ENCODE measurements at regions not wholly inside any gene's neighbourhood (a gene's known extent, or its start where the extent isn't known, plus 50 kb on each side); places are given as distances from the start of the nearest gene placed in this dataset.
"Not testable (repeated sequence)": the region's sequence is repeated elsewhere in the genome, so short reads cannot be mapped to it uniquely, and the experiment has no call there.

DNA sequence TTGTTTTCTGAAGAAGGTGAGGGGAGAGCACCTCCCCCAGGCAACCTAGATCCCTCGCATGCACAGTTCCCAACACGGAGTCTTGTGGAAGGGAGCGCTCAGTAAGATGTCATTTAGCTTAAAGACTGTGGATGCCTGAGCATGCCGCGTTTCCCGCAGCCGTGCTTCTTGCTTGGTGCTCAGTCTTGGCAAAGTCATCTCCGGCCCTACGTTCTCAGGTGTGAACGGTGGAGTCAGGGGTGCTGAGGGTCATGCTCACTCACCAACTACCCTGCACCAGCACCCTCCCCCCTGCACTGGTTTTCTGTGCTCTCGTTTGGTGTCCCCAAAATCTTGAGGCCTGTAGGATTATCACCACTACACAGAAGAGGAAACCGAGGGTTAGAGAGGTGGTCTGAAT, 202.1 kb downstream of the RHOU start:
- no peak for DNase-seq (ENCODE audit: low read depth in 4 of 4, low spot score in 3 of 4)

DNA sequence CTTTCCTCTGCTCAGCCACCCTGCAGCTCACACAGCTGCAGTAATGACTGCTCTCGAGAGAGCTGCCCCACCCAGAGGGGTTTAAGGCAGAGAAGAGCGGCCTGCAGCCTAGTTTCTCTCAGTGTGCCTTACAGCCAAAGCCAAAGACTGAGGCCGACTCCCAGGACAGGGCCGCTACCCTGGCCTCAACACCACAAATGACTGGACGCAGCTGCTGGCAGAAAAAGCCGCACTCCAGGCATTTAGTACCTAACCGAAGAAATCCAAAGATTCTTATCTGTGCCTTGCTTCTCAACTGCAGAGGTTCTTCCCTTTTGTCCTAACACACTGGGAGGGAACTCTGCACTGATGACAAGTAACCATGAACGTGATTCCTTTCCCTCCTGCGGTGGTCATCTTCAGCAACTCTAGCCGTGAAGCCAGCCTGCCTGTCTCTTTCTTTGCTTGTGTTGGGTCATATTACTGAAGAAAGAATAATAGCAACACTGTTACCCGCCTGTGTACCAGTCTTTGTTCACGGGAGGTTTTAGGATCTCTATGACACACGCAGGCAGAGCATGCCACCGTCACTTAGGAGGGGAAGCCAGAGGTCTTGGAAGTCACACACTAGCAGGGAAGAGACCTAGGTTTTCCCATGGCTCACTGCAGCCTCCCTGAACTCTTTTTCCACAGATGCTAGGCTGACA, 202.7 kb downstream of the RHOU start:
- DNase-seq (ENCODE audit: low read depth in 4 of 4, low spot score in 3 of 4): peak in 1 of 4 donors; percentile 33

DNA sequence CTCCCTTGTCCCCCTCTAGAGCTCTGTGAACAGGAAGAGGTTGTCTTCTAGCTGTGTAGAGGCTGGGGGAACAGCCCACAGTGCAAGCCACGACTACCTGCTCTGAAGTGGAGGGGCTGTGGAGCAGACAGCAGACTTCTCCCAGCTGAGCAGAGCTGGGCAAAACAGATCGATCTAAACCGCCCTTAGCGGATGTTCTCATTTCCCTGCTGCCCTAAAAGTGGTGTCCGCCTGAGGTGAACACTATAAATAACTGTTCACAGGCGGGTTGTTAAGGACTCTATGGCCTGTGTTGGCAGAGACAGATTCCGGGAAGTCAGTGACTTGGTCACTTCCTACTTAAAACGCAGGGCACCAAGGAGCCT, 203.2 kb downstream of the RHOU start:
- DNase-seq (ENCODE audit: low read depth in 4 of 4, low spot score in 3 of 4): peak in 2 of 4 donors; percentile 38 to 42

DNA sequence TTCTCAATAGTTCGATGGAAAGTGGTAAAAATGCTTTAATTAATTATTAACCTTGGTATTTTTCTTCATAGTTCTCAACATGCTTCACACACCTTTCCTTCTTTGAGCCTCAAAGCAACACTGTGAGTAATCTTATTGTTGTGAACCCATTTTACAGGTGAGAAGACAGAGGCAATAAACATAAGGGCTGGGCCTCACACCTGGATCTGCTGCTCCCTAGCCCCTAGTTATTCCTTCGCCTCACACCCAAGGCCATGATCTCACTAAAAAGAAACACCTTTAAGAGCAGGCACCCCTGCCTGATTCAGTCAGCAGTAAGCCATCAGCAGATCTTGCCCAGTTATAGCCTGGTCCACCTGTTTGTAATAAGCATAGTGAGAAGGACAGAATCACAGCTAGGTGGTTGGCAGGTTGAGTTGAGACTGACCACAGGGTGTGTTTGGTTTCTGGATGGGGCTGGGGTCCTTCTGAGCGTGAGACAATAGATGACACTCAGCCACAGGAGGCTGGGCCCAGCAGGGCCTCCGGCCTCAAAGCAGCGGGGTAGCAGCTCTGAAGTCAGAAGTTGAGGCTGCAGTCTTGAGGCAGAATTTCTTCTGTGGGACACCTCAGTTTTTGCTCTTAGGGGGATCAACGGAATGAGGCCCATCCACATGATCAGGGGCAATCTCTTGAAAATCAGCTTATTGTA, 203.9 kb downstream of the RHOU start:
- no peak for DNase-seq (ENCODE audit: low read depth in 4 of 4, low spot score in 3 of 4)

DNA sequence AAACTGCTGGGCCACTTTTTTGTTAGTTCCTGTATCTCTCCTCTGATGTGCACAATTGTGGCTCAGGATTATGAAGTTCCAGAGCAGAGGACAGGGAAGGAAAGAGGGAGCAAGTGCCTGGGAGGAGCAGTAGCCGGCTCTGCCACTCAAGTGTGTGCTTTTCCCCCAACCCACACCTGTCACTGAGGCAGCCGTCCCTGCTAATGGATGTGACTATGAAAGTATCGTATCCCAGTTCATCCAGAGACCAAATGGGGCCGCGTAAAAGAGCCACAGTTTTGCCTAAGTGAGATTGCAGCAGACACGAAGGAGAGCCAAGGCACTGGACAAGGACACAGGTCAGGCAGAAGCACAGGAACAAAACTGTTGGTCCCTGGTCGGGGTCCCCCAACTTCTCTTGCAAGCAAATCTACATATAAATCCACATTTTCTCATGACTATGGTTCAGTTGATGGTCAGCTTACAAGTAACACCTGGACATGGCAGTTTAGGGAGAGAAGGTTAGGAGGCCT, 204.7 kb downstream of the RHOU start:
- no peak for DNase-seq (ENCODE audit: low read depth in 4 of 4, low spot score in 3 of 4)

DNA sequence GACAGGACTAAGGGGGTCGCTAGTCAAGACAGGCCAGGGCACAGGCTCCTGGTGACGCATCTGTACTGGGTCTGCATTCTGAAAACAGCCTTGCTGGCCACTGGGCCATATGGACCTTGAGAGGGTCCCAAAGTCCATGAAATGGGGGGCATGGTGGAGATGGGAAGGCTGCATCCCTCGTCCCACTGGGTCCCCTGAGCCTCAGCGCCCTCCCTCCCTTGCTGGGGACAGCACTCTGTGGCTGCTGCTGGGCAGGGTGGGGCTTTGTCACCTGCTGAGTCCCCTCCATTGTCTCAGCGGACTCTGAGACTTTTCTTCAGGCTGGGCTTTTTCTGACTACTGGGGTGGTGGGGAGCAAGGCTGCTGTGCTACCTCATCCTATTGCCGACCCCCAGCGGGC, 205.2 kb downstream of the RHOU start:
- no peak for DNase-seq (ENCODE audit: low read depth in 4 of 4, low spot score in 3 of 4)

DNA sequence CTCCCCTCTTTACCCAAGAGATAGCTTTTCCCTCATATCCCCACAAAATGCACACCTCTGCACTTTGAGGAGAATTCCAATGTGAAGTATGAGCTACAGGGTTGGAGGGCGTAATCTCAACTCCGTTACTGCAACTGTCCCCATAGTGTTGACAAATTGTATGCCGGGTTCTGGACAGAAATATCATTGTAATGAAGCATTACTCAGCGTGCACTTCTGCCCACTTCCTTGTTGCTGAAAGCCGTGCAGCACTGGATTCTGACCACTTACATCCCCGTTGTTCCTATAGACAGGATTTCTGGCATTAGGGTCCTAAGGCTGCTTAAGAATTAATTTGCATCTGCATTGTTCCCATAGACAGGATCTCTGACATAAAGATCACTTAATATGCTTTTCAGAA, 205.6 kb downstream of the RHOU start:
- DNase-seq (ENCODE audit: low read depth in 4 of 4, low spot score in 3 of 4): no peak

DNA sequence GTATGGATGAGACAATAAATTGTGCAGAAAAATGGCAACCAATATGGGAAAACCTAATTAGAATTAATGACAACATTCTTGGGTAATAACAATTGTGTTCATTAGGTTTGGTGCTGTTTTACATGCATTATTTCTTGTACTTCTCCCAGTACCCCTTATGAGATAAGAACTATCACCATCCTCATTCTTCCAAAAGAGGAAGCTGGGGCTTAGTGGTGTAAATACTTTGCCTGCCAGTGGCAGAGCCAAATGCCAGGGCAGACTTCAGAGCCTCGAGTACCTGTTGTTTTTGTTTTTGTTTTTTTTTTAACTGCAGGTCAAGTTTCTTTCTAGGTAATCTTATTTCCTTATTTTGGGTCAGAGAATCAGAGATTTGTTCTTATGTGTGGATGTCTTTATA, 206.4 kb downstream of the RHOU start:
- no peak for DNase-seq (ENCODE audit: low read depth in 4 of 4, low spot score in 3 of 4)

DNA sequence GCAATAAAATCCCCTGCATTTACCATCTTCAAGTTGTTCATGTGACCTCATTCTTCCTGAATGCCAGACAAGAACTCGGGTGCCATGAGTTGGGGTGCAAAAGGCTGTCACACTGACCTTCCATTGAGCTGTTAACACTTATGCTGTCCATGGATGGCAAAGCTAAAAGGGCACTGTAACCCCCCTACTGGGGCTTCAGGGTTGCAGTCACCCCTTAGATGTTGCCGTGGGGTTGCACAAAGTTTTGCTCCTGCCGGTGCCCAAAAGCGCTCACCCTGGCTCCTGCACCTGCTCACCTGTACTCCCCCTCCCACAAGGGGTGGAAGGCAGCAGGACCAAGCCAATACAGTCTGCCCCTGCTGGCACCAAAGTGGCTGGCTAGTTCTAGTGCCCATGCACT, 208.2 kb downstream of the RHOU start:
- no peak for DNase-seq (ENCODE audit: low read depth in 4 of 4, low spot score in 3 of 4)

DNA sequence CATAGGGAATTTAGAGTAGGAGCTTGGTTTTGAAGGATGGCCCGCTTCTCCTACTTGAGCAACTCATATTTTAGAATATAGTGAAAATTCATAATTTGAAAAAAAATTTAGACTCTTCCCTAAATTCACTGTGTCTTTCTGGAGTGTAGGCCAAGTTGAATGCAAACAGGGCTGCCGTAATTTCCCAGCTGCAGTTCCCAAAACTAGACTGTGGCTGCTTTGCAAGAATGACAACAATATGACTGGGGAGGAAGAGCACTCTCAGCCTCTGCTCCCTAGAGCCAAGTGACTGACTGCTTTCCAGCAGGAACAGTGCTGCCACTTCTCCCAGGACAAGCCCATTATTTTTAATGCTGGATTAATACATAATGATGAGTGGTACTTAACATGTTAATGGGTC, 209.0 kb downstream of the RHOU start:
- no peak for DNase-seq (ENCODE audit: low read depth in 4 of 4, low spot score in 3 of 4)

DNA sequence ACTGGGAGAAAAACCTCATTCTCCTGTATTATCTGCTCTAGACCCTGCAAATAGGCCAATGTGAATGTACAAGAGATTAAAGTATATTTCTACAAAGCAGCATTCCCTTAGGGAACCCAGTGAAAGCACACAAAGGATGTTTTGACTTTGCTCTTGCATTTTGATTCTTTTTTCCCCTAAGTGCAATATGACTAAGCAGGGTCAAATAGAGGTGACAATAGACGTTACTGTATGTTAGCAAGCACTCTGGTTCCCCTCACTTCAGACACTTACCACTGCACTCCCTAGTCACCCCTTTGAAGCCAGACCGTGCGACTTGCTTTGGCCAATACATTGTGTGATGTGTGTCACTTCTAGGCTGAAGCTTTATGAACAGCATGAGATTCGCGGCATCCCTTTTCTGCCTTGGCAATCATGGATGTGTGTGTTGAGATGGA, 209.7 kb downstream of the RHOU start:
- DNase-seq (ENCODE audit: low read depth in 4 of 4, low spot score in 3 of 4): no peak

DNA sequence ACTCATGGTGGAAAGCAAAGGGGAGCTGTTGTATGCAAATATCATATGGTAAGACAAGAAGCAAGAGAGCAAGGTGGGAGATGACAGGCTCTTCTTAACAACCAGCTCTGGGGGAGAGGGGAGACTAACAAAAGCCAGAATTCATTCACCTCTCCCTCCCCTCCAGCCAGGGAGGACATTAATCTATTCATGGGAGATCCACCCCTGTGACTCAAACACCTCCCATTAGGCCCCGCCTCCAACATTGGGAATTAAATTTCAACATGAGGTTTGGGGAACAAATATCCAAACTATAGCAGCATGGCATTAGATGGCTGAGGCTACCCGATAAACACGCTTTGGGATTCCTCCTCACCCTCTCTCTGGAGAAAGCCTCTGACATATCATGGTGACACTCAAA, 210.6 kb downstream of the RHOU start:
- no peak for DNase-seq (ENCODE audit: low read depth in 4 of 4, low spot score in 3 of 4)

DNA sequence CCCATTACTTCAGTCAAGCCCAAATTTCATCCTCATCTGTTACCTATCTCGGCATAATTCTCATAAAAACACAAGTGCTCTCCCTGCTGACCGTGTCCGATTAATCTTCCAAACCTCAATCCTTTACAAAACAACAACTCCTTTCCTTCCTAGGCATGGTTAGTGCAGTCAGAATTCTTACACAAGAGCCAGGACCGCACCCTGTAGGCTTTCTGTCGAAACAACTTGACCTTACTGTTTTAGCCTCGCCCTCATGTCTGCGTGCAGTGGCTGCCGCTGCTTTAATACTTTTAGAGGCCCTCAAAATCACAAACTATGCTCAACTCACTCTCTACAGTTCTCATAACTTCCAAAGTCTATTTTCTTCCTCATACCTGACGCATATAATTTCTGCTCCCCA, 214.3 kb downstream of the RHOU start:
- DNase-seq (ENCODE audit: low read depth in 4 of 4, low spot score in 3 of 4): not testable (repeated sequence)

DNA sequence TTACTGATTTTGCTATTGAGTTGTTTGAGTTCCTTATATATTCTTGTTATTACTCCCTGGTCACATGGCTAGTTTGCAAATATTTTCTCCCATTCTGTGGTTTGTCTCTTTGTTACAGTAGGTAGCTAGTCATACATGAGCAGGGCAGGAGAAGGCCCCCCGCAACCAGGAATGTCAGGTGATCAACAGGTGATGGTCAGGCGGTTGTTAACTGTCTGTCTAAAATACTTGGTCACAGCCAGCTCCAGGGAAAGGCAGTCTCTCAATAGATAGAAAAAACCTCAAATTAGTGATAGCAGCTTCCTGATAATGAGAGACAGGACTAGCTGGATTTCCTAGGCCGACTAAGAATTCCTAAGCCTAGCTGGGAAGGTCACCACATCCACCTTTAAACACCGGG, 217.9 kb downstream of the RHOU start:
- no peak for DNase-seq (ENCODE audit: low read depth in 4 of 4, low spot score in 3 of 4)

DNA sequence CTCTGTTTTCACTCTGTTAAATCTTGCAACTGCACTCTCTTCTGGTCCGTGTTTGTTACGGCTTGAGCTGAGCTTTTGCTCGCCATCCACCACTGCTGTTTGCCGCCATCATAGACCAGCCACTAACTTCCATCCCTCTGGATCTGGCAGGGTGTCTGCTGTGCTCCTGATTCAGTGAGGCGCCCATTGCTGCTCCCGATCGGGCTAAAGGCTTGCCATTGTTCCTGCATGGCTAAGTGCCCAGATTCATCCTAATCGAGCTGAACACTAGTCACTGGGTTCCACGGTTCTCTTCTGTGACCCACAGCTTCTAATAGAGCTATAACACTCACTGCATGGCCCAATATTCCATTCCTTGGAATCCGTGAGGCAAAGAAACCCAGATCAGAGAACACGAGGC, 218.5 kb downstream of the RHOU start:
- not testable (repeated sequence) for DNase-seq (ENCODE audit: low read depth in 4 of 4, low spot score in 3 of 4)

DNA sequence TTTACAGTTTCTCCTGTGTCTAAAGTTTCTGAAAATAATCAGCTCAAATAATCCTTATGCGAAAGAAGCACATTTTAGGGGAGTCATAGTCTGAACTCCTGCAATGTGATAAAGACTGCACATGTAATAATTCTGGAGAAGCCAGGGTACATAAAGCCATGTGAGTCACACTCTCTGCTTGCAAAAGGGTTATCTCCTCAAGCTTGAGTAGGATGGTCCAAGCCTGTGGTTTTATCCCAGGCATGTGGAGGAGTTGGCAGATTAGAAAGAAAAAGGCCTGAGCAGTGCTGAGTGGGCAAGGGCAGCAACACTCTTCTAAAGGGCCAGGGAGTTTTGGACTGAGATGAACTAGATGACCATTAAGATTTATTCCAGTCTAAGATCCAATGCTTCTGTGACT, 220.4 kb downstream of the RHOU start:
- no peak for DNase-seq (ENCODE audit: low read depth in 4 of 4, low spot score in 3 of 4)

DNA sequence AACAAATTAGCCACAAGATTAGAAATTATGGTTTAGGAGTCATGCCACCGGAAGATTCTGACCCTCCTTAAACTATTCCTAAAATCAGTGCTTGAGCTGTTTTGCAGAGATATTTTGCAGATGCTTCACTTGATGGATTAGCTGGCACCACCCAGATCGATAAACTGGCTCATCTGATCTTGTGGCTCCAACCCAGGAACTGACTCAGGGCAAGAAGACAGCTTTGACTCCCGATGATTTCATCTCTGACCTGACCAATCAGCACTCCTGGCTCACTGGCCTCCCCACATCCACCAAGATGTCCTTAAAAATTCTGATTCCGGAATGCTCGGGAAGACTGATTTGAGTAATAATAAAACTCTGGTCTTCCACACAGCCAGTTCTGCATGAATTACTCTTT, 221.6 kb downstream of the RHOU start:
- DNase-seq (ENCODE audit: low read depth in 4 of 4, low spot score in 3 of 4): no peak

DNA sequence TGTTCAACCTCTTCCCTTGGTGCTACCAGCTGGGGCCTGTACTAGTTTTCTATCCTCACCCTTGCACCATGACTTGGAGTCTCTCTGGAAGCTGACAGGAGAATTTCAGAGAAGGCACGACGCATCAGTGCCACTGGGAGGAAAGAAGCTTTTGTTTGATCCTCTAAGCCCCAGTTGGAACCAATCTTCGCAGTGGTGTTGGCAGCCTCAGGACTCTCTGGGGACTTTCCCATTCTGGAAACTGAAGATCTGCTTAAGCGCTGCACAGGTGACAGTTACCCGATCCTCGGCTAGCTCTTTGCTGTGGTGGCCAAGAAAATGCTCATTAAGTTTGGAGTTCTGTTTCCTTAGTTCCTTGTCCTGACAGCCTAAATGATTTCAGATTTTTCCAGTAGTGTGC, 222.3 kb downstream of the RHOU start:
- DNase-seq (ENCODE audit: low read depth in 4 of 4, low spot score in 3 of 4): no peak

DNA sequence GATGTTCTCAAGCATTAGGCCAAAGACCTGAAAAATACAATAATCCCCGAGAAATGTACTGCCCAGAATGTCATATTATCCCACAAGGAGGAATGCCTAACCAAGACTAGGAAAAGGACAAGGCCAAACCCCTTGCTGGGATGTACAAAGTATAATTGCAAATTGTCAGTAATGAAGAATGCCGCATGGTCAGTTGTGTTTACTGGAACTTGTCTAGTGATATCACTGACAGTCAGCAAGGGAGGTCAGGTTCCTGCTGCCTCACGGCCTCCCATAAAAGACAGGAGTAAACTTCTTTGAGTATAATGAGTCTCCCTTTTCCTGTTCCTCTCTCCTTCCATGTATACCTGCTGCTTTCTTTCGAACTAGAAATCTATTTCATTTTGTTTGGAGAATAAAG, 222.8 kb downstream of the RHOU start:
- no peak for DNase-seq (ENCODE audit: low read depth in 4 of 4, low spot score in 3 of 4)

DNA sequence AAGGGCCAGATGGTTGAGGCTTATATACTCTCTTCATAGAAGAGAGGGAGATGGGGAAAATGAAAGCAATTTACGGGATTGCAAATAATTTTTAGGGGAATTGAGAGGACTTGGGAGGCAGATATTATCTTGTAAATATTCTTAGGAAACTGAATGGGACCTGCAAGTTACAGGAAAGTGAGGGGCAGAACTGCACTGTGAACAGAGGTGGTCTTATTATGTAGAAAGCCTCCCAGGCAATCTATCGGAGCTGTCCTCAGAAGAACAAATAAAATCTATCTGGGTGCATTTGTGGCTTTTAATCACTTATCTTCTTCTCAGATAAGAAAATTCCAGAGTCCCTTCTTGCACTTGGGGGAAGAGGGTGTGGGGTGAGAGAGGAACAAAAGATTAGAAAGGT, 223.5 kb downstream of the RHOU start:
- no peak for DNase-seq (ENCODE audit: low read depth in 4 of 4, low spot score in 3 of 4)

DNA sequence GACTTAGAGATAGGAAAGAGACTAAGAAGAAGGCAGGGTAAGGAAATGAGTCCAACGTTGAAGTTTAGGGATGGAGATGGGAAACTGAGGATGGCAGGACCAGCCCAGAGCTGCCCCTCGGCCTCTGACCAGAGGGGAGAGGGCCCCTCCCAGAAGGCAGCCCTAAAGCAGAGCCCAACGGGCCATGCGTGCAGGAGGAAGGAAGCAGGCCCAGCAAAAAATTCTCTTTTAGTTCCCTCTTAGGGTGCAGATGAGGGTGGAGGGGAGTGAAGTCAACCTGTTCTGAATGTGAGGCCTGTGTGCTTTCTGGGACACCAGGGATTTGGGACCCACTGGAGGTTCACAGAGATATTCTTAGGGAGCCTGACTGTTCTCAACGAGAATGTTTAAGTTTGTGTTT, 225.4 kb downstream of the RHOU start:
- DNase-seq (ENCODE audit: low read depth in 4 of 4, low spot score in 3 of 4): no peak

DNA sequence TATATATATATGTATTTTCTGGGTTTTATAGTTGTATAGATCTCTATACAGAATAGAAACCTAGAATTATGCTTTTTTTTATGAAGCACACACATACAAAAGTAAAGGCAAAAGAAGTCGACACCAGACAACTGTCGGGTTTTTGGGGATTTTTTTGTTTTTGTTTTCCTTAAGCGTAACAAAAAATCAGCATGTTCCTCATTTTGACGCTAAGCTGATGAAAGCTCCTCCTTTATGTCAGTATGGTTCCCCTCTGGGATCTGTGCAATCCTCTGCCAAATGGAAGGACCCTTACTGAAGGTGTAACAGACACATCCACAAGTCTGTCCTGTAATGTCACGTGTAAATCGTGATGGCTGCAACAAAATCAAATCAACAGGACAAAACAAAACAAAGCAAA, 226.2 kb downstream of the RHOU start:
- DNase-seq (ENCODE audit: low read depth in 4 of 4, low spot score in 3 of 4): no peak

DNA sequence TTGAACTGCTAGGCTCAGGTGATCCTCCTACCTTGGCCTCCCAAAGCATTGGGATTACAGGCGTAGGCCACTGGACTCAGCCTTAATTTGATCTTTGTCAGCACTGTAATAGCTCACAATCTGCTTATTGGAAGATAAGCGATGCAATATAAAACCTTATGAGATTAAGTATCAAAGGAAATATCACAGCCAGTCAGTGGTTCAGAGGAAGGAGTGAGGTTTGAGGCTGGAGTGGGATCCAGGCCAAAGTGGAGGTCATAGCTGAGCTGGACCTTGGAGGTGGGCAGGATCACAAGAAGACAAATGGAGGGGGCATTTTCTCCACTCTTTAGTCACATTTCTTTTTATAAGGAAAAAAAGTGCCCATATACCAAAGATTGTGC, 228.5 kb downstream of the RHOU start:
- DNase-seq (ENCODE audit: low read depth in 4 of 4, low spot score in 3 of 4): no peak

Data from left renal pelvis (tissue), 4 donors.